Stomach (tissue), 8 donors: ENCODE measurements at regions not wholly inside any gene's neighbourhood (a gene's known extent, or its start where the extent isn't known, plus 50 kb on each side); places are given as distances from the start of the nearest gene placed in this dataset.

Experiments used
- DNase-seq, 2 donors: peaks; one replicate each; pipeline versions ENCODE4 v3.0.0 to v3.0.0-alpha.2; 2013 to 2019
- H3K27ac ChIP-seq, 5 donors: fragments of 200-600 bp in 4 of 5; sonication (generic) in 4 of 5; one replicate each; pipeline ENCODE4 v1.5.1; 2013 to 2019; ENCODE audit warnings: mild to moderate bottlenecking in 1 of 5, moderate library complexity in 1 of 5
- H3K27me3 ChIP-seq, 3 donors: fragments of 200-600 bp; sonication (generic); one replicate each; pipeline ENCODE4 v1.5.1; 2017 to 2019; ENCODE audit warnings: mixed run types in 1 of 3
- H3K36me3 ChIP-seq, 4 donors: fragments of 200-600 bp; sonication (generic); 1 replicate in 3 of 4; 2 replicates in 1 of 4; pipeline ENCODE4 v1.5.1; 2016 to 2019
- H3K4me1 ChIP-seq, 4 donors: fragments of 200-600 bp; sonication (generic); one replicate each; pipeline ENCODE4 v1.5.1; 2016 to 2019
- H3K4me3 ChIP-seq, 4 donors: fragments of 200-600 bp; sonication (generic) in 3 of 4; one replicate each; pipeline ENCODE4 v1.5.1; 2016 to 2019; ENCODE audit warnings: mild to moderate bottlenecking in 1 of 4
- H3K9me3 ChIP-seq, 4 donors: fragments of 200-600 bp; sonication (generic); one replicate each; pipeline ENCODE4 v1.5.1; 2016 to 2019
- CTCF ChIP-seq, 7 experiments: fragments of 450-650 bp in 4 of 7; fragments of 200-600 bp in 3 of 7; sonication (generic) in 3 of 7; IDR thresholded peaks; one replicate each; pipeline ENCODE4 v1.5.1; 2016 to 2019; ENCODE audit warnings: antibody characterized with exemption in 7 of 7, control low read depth in 2 of 7, mild to moderate bottlenecking in 1 of 7
- EP300 ChIP-seq: sonication (generic); formaldehyde crosslinking; IDR thresholded peaks from one replicate; pipeline ENCODE4 v1.6.1; 2017; ENCODE audit warnings: antibody characterized with exemption
- POLR2A ChIP-seq, 4 donors: fragments of 450-650 bp; IDR thresholded peaks; one replicate each; pipeline ENCODE4 v1.6.1; 2016; ENCODE audit warnings: antibody characterized with exemption in 4 of 4, control low read depth in 2 of 4, mild to moderate bottlenecking in 1 of 4, moderate library complexity in 1 of 4
- POLR2AphosphoS5 ChIP-seq, 3 donors: sonication (generic); formaldehyde crosslinking; IDR thresholded peaks; one replicate each; pipeline ENCODE4 v1.6.1; 2016; ENCODE audit warnings: antibody characterized with exemption in 3 of 3
- WGBS, 5 donors: extraction: QIAGEN DNeasy Blood & Tissue Kit in 3 of 5; methylation state at CpG; one replicate each; pipeline versions ENCODE4 v1.1.5 to v1.1.7; 2013 to 2018; 5-methylcytosine and 5-hydroxymethylcytosine counted together
- intact Hi-C: fragments of 100-400 bp; cut with DNase I; formaldehyde crosslinking; loops from one replicate; pipeline ENCODE4 v1.15.1; 2023; ENCODE audit warnings: low total_unique reads
- donor health status: healthy with polysubstance abuse.
- donor health status: Bipolar disorder and iron deficiency.
- donor health status: healthy.

- H3K27ac ChIP-seq = no peak overlapping the region
- no peaks in the 10 kb centered on the region for H3K27me3 ChIP-seq
- intact Hi-C loops = no loop called here
- no peak overlapping the region for H3K4me3 ChIP-seq
- peaks cover 0 to 13% (median 0%) of the 10 kb centered on the region in 4 donors for H3K4me1 ChIP-seq
- no peaks in the 10 kb centered on the region for H3K36me3 ChIP-seq
- TF ChIP-seq EP300 (no peak), POLR2AphosphoS5 (IDR thresholded peaks at IDR 0.05) (no peak), CTCF (IDR thresholded peaks at IDR 0.05) (no peak), POLR2A (IDR thresholded peaks at IDR 0.05) (no peak)
- no peaks in the 10 kb centered on the region for H3K9me3 ChIP-seq
- DNase-seq = no peak
Observed at GRCh38 chr4:173802662-173803022, 272.6 kb upstream of the HAND2 start.

GRCh38 chr4:173801876-173802661 is 272.0 kb upstream of the HAND2 start:
- TF ChIP-seq POLR2A (IDR thresholded peaks at IDR 0.05) = no peak
- no peak for TF ChIP-seq EP300
- TF ChIP-seq POLR2AphosphoS5 (IDR thresholded peaks at IDR 0.05) = no peak
- TF ChIP-seq CTCF (IDR thresholded peaks at IDR 0.05) = no peak
- peak in 1 of 2 donors; percentile 9 for DNase-seq
- H3K4me1 ChIP-seq = peaks cover 0 to 7% (median 0%) of the 10 kb centered on the region in 4 donors
- intact Hi-C loops = no loop called here
- 47 to 62% (median 51%) methylated on average over 3 of the region's 3 CpGs for WGBS, 5 donors
- no peaks in the 10 kb centered on the region for H3K9me3 ChIP-seq
- H3K36me3 ChIP-seq = no peaks in the 10 kb centered on the region
- H3K27me3 ChIP-seq = no peaks in the 10 kb centered on the region
- H3K4me3 ChIP-seq = no peak overlapping the region
- no peak overlapping the region for H3K27ac ChIP-seq

- Histone ChIP-seq H3K27ac (no peak overlapping the region), H3K4me3 (no peak overlapping the region), H3K9me3 (no peaks in the 10 kb centered on the region), H3K36me3 (no peaks in the 10 kb centered on the region), H3K27me3 (no peaks in the 10 kb centered on the region), H3K4me1 (peaks cover 0 to 6% (median 0%) of the 10 kb centered on the region in 4 donors)
- WGBS, 5 donors = 33 to 60% (median 44%) methylated on average over 1 of the region's 1 CpG
- TF ChIP-seq POLR2AphosphoS5 (IDR thresholded peaks at IDR 0.05) (no peak), CTCF (IDR thresholded peaks at IDR 0.05) (no peak), EP300 (no peak), POLR2A (IDR thresholded peaks at IDR 0.05) (no peak)
- intact Hi-C loops = no loop called here
- no peak for DNase-seq
Observed at GRCh38 chr4:173801361-173801760, 271.3 kb upstream of the HAND2 start.

GRCh38 chr4:173797296-173797695 is 267.3 kb upstream of the HAND2 start:
- no peaks in the 10 kb centered on the region for H3K27me3 ChIP-seq
- TF ChIP-seq POLR2A (IDR thresholded peaks at IDR 0.05) (no peak), POLR2AphosphoS5 (IDR thresholded peaks at IDR 0.05) (no peak), CTCF (IDR thresholded peaks at IDR 0.05) (no peak), EP300 (no peak)
- H3K4me3 ChIP-seq = no peak overlapping the region
- intact Hi-C loops = no loop called here
- H3K9me3 ChIP-seq = no peaks in the 10 kb centered on the region
- H3K36me3 ChIP-seq = no peaks in the 10 kb centered on the region
- peaks cover 0 to 6% (median 0%) of the 10 kb centered on the region in 4 donors for H3K4me1 ChIP-seq
- no peak overlapping the region for H3K27ac ChIP-seq
- DNase-seq = no peak
- 75 to 90% (median 85%) methylated on average over 1 of the region's 1 CpG for WGBS, 5 donors
